Skin of body (tissue), 1 donor: ENCODE measurements at regions not wholly inside any gene's neighbourhood (a gene's known extent, or its start where the extent isn't known, plus 50 kb on each side); places are given as distances from the start of the nearest gene placed in this dataset.
"Not testable (repeated sequence)": the region's sequence is repeated elsewhere in the genome, so short reads cannot be mapped to it uniquely, and the experiment has no call there.

Experiments used
- DNase-seq: peaks from one replicate; lab custom pipeline; 2025; lab: John Stamatoyannopoulos, UW

DNA sequence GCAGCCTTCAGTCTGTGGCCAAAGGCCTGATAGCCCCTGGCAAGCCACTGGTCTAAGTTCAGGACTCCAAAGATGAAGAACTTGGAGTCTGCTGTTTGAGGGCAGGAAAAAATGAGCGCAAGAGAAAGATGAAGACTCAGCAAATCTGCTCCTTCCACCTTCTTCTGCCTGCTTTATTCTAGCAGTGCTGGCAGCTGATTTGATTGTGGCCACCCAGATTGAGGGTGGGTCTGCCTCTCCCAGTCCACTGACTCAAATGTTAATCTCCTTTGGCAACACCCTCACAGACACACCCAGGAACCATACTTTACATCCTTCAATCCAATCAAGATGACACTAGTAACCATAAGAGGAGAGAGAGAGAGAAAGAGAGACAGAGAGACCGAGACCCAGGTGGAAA is 127.6 kb downstream of the UTP18 start:
- no peak for DNase-seq

DNA sequence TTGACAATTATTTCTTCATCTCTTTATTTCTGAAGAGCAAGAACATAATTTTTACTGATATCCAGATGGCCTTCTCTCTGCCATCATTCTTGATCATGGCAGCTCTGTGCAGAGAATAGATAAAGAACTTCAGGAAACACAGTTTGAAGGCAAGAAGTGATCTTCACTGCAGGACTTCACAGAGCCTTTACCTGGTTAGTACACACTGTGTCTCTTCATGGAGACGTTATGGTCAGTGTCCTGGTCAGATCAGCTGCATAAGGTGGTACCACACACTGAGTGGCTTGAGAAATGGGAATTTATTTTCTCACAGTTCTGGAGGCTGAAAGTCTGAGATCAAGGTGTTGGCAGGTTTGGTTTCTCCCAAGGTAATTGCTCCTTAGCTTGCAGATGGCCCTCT is 129.5 kb downstream of the UTP18 start:
- no peak for DNase-seq

DNA sequence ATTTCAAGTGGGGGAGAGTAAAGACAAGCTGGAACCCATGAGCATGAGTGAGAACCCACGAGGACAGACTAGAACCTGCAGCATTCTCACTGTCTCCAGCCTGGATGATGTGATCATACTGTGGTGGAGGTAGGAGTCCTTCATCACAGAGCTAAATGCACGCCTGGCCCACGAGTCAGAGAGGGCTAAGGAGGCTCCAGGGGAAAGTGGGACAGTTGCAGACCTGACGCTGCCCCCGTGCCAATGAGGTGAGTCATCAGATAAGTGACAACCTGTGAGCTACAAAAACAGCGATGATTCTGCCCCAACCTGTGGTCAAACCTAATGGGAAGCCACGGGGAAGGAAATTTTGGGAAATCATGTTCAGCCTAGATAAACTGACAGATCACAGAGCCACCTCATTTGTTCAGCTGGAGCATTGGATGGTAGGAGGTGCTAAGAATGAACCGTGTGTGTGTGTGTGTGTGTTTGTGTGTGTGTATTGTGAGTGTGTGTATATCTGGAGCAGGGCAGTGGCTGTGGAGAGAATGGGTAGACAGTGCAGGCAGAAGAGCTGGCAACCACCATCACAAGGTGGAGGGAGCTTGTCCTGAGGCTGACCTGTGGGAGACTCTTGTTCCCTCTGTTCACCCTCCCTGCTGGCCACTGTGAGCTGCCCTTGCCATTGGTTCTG is 131.8 kb downstream of the UTP18 start:
- DNase-seq = no peak

GRCh38 chr17:51395621-51396020 is 135.3 kb downstream of the UTP18 start:
- DNase-seq = no peak

DNA sequence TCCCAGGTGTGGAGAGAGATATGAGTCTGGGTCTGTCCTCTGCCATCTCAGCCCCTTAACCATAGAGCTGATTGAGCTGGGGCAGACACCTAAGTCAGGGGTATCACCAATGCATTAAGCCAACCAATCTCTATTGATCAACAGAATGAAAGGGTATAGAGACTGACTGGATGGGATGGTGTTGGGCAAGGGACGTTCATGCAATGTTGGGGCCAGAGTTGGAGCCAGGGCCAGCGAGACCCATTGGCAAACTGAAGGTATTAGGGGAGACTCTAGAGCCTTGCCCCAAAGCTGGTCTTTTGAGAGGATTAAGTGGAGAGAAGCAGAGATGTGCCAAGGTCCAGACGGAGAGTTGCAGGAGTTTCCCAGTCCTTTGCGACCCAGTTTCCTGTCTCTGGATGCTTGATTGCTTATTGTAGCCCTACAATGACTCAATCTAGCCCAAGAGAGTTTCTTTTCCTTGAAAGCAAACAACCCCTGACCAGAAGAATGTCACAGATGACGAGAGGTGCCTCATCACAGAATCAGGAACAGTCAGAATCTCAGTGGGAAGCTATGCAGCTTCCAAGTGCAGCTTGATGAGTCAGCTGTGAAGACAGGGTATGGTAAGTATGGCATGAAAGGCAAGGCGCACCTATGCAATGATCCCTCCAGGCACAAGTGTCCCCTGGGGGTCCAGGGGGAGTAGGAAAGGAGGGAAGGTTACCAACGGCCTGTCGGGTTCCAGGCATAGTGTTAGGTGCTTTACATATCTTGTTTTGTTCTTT is 137.2 kb downstream of the UTP18 start:
- DNase-seq = no peak

GRCh38 chr17:51398128-51398525 is 137.8 kb downstream of the UTP18 start:
- DNase-seq = no peak

DNA sequence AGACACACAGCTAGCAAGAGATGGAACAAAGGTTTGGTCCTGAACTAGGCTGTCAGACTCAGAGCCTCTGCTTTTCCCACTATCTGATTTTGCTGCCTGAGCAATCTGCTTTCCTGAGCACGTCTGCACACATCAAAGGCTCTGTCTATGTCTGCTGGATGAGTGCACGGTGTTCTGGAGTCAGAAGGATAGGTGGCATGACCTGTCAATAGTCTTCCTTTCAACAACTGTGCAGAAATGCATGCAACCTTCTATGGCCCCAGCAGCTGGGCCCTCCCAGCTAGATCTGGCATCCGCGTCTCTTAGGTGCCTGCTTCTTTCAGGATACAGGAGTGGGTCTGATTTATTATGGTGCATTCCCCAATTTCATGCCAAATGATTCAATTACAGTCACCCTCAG is 138.3 kb downstream of the UTP18 start:
- DNase-seq = no peak

- DNase-seq = no peak
Measured at GRCh38 chr17:51401279-51401678, 140.9 kb downstream of the UTP18 start.

DNA sequence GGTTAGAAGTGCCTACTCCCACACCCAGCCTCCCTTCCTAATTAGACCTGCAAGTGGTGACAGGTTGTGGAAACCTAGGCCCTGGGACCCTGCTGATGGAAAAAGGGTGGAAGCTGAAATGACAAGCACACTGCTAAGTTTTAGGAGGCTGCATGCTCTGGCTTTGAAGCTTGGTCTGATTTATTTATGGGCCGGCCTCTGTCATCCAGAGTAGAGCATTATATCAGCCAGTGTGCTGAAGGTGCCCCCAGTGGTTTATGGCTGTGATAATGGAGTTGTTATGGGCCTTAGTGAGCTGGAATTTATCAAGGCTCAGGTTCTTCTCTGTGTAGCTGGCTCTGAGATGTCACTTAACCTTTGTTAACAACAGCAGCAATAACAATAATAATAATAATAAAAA is 142.6 kb downstream of the UTP18 start:
- DNase-seq = no peak

GRCh38 chr17:51407576-51407975 is 147.2 kb downstream of the UTP18 start:
- no peak for DNase-seq

DNA sequence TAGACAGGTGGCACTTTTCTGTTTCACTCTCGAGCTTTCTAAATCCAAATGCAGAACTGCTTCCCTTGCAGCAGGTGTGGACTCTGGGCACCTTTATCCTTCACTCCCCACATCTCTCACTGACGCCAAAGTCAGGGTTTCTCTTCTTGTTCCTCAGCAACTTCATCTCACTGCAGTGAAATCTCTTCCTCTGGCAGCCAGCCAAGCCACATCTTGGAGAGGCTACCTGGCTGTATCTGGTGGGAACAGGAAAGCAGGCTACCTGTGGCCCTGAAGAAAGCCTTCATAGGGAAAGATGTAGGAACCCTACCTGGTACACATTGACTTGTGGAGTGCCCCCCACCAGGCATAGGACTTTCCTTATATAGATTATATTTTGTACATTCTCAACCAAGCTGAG is 159.1 kb downstream of the UTP18 start:
- no peak for DNase-seq

DNA sequence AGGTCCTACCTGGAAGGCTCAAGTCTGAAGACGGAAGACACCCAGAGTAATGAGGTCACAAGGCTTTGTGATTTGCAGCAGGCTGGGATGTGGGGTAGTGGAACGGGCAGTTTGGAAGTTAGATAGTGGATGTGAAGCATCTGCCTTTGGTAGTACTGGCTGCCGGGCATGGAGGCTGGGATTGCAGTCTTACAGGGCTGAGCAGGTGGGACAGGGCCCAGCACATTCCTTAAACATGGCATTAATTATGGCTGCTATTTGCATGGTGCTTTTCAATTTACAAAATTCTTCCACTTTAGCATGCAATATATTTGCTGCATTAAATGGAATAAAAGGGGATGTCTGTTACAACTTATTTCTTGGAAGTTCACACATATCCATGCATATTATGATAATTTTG is 161.2 kb downstream of the UTP18 start:
- DNase-seq = no peak

- no peak for DNase-seq
Measured at GRCh38 chr17:51422634-51423033, 162.3 kb downstream of the UTP18 start.

DNA sequence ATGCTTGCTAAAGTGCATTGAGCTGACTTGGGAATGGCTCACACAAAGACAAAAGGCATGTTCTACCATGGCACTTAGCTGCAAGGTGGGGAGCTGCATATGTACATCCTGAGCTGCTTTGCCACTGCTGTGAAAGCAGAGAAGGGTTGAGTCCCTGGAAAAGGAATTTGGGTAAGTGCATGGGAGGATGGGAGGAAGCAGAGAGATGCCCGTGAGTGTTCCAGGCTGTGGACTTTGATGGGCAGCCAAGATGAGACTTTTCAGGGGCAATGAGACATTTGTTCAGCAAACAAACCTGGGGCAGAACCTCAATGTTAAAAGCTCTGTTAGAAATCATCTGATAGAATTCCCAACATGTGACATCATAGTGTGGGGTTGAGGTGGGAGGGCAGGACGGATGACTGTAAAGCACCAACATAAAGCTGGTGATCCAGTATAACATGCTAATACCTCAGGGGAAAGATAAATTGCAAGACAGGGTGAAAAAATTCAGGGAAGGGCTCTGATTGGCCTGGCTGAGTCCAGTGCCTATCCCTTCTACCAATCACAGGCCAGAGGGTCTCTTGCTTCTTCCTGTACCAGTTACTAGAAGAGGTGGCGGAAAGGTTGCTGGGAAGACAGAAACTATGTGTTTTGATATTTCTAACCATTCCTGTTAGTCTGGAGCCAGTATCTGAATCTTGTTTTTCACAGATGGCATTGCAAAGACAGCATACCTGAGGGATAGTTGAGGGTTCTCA is 163.2 kb downstream of the UTP18 start:
- DNase-seq = no peak

- DNase-seq = no peak
Measured at GRCh38 chr17:51425773-51426172, 165.4 kb downstream of the UTP18 start.

GRCh38 chr17:51427323-51427811 is 167.0 kb downstream of the UTP18 start:
- no peak for DNase-seq

GRCh38 chr17:51427856-51428255 is 167.5 kb downstream of the UTP18 start:
- DNase-seq = no peak

GRCh38 chr17:51428668-51429495 is 168.5 kb downstream of the UTP18 start:
- DNase-seq = no peak

- DNase-seq = not testable (repeated sequence)
Measured at GRCh38 chr17:51429938-51430337, 169.6 kb downstream of the UTP18 start.

DNA sequence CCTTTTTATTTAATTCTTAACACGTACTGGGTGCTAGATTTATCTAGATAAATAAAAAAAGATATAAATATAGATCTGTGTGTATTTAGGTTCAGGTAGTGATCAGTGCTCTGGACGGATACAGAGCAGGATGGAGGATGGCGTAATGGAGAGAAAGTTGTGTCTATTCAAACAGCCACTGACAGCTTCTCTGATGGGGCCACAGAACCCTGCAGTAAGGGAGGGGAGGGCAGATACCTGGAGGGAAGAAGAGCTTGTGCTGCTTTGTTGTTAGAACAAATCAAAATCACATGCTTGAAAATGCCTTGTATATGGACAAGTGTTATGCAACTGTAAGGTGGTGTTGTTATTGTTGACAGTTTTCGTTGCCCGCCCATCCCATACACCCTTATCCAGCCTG is 170.2 kb downstream of the UTP18 start:
- no peak for DNase-seq

DNA sequence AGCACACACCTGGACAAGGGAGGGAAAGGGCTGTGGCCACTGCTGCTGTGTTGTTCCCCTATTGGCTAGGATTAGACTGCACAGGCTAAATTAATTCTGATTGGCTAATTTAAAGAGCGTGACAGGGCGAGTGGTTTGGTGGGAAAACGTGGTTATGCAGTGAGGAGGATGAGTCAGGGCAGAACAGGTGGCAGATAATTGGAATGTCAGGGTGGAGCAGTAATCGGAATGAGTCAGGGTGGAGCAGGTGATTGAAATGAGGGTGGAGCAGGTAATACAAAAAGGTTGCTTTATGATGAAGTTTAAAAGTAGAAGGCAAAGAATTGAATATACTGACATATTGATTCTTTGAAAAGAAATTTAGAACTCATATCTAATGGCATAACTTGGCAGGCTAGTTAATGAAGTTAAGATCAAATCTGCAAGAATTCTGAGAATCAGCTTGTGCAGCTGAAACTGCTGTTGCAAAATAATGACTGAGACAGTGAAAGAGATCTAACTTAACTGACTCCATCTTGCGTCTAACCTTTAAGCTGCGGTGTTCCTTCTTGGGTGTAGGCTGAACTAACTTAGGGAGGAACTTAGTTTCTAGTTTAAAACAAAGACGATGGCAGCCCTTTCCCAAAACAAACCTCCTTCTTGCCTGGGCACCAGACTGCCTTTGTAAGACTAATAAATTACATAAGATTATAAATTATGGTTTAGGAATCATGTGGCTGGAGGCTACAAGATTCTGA is 174.3 kb downstream of the UTP18 start:
- no peak for DNase-seq
